Esophagus squamous epithelium (tissue), 4 donors: ENCODE measurements at regions not wholly inside any gene's neighbourhood (a gene's known extent, or its start where the extent isn't known, plus 50 kb on each side); places are given as distances from the start of the nearest gene placed in this dataset.

Source experiments
- POLR2A ChIP-seq, 4 donors: fragments of 450-650 bp; IDR thresholded peaks; one replicate each; pipeline ENCODE4 v1.6.1; 2017; ENCODE audit warnings: antibody characterized with exemption in 4 of 4, mild to moderate bottlenecking in 4 of 4, moderate library complexity in 3 of 4
- TF ChIP-seq, protein P1 (sequence below), 6 experiments: fragments of 450-650 bp in 4 of 6; fragments of 200-600 bp in 2 of 6; sonication (generic) in 2 of 6; IDR thresholded peaks; one replicate each; pipeline ENCODE4 v1.5.1; 2016 to 2019; ENCODE audit warnings: antibody characterized with exemption in 6 of 6, mild to moderate bottlenecking in 4 of 6, moderate library complexity in 4 of 6

DNA sequence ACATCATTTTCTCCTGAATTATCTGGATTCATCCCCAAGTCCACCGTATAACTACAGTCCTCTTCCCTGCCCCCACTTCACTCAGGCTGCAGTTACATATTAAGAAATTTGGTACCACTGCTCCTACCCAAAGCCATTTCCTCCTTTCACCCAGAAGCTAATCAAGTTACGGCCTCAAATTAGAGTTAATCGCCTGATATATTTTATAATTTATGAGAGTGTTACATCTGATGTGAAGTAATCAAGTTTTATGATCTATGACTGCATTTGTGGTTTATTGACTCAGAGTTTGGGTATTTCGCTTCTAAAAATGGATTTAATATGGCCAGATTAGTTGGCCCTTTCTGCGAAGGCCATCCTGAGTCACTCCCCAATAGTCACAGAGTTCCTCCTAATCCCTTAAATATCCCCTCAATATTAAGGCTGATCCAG lies 223.6 kb upstream of the KIF2A start:
- TF ChIP-seq, protein P1, sequence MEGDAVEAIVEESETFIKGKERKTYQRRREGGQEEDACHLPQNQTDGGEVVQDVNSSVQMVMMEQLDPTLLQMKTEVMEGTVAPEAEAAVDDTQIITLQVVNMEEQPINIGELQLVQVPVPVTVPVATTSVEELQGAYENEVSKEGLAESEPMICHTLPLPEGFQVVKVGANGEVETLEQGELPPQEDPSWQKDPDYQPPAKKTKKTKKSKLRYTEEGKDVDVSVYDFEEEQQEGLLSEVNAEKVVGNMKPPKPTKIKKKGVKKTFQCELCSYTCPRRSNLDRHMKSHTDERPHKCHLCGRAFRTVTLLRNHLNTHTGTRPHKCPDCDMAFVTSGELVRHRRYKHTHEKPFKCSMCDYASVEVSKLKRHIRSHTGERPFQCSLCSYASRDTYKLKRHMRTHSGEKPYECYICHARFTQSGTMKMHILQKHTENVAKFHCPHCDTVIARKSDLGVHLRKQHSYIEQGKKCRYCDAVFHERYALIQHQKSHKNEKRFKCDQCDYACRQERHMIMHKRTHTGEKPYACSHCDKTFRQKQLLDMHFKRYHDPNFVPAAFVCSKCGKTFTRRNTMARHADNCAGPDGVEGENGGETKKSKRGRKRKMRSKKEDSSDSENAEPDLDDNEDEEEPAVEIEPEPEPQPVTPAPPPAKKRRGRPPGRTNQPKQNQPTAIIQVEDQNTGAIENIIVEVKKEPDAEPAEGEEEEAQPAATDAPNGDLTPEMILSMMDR (IDR thresholded peaks at IDR 0.05), result no peak
- TF ChIP-seq POLR2A (IDR thresholded peaks at IDR 0.05), result no peak
